GM11168 (cell line): ENCODE measurements at regions not wholly inside any gene's neighbourhood (a gene's known extent, or its start where the extent isn't known, plus 50 kb on each side); places are given as distances from the start of the nearest gene placed in this dataset.

Source experiments
- in situ Hi-C: fragments of 300-500 bp; cut with MboI; formaldehyde crosslinking; loops from one replicate; pipeline ENCODE4 v1.12.0; 2022; ENCODE audit warnings: low sequenced_read_pairs; ENCODE audit not compliant: unreplicated experiment

DNA sequence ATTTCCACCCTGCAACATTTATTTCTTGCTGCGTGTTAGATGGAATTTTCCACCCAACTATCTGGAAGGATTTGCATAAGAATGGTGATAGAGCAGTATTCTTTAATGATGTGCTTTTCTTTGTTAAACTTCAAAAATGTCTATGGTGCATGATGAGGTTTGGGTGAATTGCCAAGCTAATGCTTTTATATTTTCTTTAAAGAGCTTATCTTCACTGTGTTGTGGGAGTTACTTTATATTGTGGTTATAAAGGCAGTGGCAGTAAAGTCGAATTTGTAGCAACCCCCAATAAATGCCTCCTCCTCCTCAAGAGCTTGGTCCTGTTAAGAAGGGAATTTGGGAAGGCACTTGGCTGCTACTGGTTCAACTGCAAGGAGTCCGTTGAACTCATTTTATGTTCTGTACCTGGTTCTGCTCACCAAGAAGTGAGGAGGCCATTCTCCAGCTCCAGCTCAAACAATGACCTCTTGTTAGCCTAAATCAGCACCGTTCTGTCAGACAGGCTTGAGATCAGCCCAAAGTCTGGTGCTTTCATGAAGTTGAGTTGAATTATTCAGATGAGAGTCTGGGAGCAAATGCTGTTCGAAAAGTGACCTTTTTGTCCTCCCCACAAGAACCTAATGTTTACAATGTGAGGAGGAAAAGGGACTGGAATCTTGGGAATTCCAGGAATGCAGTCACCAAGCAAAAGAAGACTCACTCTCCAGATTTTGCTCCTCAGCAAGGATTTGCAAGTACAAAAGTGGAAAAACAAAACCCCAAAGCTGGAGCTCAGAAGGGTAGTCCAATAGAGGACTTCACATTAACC, 217.0 kb downstream of the TMEM38B start:
- in situ Hi-C loops = no loop called here

GRCh38 chr9:105912157-105912862, 218.0 kb downstream of the TMEM38B start:
- in situ Hi-C loops = no loop called here

- in situ Hi-C loops = no loop called here
Measured at GRCh38 chr9:105912863-105913516, 218.6 kb downstream of the TMEM38B start.

- in situ Hi-C loops = no loop called here
Measured at GRCh38 chr9:105921057-105921726, 226.9 kb downstream of the TMEM38B start.

- in situ Hi-C loops = no loop called here
Measured at GRCh38 chr9:105928416-105928815, 234.1 kb downstream of the TMEM38B start.

- in situ Hi-C loops = no loop called here
Measured at GRCh38 chr9:105930011-105930627, 235.8 kb downstream of the TMEM38B start.

DNA sequence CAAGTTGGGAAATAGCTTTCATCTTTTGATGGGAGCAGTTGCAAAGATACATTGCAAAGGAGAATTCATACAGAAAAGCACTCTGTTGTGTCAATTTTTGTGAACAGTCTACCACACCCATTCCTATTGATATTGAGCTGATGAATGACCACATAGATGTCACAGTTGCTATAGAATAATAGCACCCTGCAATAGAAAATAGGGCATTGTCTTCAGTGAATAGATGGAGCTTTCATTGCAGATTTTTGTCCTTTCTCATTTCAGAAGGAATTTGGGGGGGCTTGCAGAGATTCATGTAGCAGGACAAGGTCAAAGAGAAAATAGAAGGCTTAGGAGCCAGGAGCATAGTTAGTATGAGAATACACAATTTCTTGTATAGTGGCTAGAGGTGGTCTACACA, 237.9 kb downstream of the TMEM38B start:
- in situ Hi-C loops = no loop called here

GRCh38 chr9:105950448-105950847, 256.1 kb downstream of the TMEM38B start:
- in situ Hi-C loops = no loop called here

- in situ Hi-C loops = no loop called here
Measured at GRCh38 chr9:105950894-105951293, 256.6 kb downstream of the TMEM38B start.

DNA sequence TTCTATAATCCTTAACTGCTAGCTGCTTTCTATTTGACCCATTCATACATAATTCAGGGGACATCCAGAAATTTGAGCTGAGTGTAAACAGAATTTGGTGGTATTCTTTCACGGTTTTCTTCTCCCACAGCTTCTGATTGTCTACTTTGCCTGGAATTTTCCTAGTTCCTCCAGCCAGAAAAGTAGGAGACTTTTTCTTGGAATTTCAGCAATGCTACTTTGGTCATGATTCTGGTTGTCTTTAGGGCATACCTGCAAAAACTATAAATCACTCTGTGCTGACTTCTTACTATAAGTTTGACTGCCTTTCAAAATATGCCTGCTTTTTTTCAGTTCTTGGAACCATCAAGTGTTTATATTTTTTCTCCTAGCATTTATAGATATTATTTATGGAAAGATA, 260.2 kb downstream of the TMEM38B start:
- in situ Hi-C loops = no loop called here

DNA sequence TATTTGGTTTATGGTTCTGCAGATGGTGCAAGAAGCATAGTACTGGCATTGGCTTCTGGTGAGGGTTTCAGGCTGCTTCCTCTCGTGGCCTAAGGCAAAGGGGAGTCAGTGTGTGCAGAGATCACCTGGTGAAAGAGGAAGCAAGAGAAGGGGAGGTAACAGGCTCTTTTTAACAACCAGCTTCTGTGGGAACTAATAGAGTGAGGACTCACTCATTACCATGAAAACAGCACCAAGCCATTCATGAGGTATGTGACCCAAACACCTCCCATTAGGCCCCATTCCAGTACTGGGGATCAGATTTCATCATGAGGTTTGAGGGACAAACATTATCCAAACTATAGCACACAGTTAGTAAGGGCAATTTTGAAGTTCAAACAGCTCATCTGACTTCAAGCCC, 263.5 kb downstream of the TMEM38B start:
- in situ Hi-C loops = no loop called here

- in situ Hi-C loops = no loop called here
Measured at GRCh38 chr9:105958587-105958986, 264.2 kb downstream of the TMEM38B start.

DNA sequence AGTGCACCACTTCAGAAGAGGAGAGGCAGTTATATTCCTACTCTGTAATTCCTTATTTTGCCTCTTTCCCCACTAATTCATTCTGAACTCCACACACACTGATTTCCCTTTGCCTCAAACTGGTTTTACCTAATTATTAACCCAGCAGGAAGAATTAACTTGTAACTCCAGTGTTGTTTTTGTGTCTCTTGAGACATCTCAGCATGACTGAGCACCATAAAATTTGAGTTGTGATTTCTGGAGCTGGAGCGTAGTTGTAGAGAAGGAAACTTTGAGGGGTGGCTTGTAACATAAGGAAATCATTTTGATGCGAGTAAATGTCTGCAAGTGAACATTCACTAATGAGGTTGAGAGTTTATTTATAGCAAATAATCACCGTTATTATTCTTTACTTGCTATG, 265.2 kb downstream of the TMEM38B start:
- in situ Hi-C loops = no loop called here

DNA sequence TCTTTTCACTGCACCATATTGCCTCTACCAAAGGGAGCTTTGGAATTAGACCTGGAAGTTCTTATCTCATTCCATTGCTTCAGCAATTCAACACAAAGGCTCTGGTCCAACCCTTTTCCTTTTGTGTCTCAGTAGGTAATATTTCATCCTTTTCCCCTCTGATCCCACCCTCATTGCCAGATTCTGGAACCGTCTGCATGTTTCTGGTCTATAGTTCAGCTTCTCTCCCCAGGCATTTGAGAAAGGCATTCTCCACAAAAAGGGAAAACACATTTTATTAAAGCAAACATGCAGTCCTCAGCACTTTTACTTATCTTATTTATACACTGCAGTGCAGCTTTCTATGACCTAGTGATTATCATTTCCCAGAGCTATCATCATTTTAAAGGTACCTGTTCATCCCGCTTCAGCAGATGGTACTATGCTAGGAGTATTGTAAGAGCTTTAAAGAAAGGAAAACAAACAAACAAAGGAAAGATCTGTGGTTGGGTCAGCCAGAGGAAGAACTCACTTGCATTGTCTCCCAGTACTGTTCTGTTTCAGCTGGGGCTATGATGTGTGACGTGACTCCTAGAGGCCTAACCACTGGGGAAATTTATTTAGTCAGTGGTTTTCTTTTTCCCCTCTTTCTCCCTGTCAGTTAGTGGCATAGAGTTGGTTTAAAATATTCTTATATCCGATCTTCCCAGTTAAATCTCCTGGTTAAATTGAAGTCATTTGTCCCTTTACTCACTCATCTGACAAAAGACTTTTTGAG, 269.2 kb downstream of the TMEM38B start:
- in situ Hi-C loops = no loop called here

DNA sequence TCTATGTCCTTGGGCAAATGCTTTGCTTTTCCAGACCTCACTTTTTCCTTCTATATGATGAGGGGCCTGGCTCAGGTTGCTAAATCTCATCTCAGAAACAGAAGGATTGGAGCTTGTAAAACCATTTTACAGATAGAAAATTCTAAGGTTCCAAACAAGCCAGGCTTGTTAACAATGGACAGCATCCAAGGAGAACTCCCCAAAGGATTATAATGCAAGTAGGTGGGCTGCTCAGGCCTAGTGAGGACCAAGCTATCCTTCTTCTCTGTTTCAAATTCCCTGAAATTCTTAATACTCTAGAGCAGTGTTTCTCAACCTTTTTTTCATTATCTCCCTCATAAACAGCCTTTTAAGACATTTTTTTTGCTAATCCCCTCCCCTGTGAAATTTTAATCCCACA, 269.8 kb downstream of the TMEM38B start:
- in situ Hi-C loops = no loop called here

GRCh38 chr9:105966834-105967233, 272.5 kb downstream of the TMEM38B start:
- in situ Hi-C loops = no loop called here

GRCh38 chr9:105967248-105967647, 272.9 kb downstream of the TMEM38B start:
- in situ Hi-C loops = no loop called here

DNA sequence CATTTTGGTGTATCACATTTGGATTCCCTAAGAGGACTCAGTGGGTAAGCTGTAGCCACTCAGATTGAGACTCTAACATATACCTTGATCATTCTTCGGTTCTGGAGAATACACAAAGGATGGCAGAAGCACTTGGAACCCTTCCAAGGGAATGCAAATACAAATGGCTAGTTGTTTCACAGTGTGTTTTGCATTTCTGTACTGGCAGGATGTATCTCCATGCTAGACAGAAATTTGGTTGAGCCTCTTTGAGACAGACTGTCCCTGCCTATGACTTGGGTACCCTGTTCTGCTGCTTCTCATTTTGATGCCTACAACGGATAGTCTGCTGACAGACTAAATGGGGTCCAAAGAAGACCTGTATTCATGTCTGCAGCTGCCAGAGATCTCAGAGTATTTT, 273.5 kb downstream of the TMEM38B start:
- in situ Hi-C loops = no loop called here

GRCh38 chr9:105968811-105969466, 274.6 kb downstream of the TMEM38B start:
- in situ Hi-C loops = no loop called here
